ENCODE measurements at regions not wholly inside any gene's neighbourhood (a gene's known extent, or its start where the extent isn't known, plus 50 kb on each side); places are given as distances from the start of the nearest gene placed in this dataset.

GRCh38 chr4:38279650-38280322 lies 319.6 kb downstream of the PTTG2 start:
- TF ChIP-seq POLR2A (IDR thresholded peaks at IDR 0.05) (peak in 1 of 2 donors; percentile 58), CTCF (IDR thresholded peaks at IDR 0.05) (no peak)

Data from Peyer's patch (tissue), 4 donors.